NCI-H1105 (cell line): ENCODE measurements at regions not wholly inside any gene's neighbourhood (a gene's known extent, or its start where the extent isn't known, plus 50 kb on each side); places are given as distances from the start of the nearest gene placed in this dataset.
"Not testable (repeated sequence)": the region's sequence is repeated elsewhere in the genome, so short reads cannot be mapped to it uniquely, and the experiment has no call there.

Source experiments
- DNase-seq: peaks from one replicate; lab custom pipeline; 2025; lab: John Stamatoyannopoulos, UW

GRCh38 chr19:28294975-28295374 is 918.0 kb downstream of the UQCRFS1 start:
- not testable (repeated sequence) for DNase-seq

GRCh38 chr19:28294395-28294794 is 918.6 kb downstream of the UQCRFS1 start:
- DNase-seq: no peak

DNA sequence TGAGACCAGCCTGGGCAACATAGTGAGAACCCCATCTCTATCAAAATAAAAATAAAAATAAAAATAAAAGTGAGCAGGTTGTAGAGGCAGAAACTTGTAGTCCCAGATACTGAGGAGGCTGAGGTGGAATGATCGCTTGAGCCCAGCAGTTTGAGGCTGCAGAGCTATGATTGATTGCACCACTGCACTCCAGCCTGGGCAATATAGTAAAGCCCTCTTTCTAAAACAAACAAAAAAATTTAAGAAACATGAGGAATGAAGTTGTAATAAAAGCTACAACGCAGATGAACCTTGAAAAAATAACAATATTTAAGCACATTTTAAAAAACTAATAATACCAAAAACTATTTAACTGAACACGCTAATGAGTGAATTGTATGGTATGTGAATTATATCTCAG is 919.3 kb downstream of the UQCRFS1 start:
- no peak for DNase-seq

DNA sequence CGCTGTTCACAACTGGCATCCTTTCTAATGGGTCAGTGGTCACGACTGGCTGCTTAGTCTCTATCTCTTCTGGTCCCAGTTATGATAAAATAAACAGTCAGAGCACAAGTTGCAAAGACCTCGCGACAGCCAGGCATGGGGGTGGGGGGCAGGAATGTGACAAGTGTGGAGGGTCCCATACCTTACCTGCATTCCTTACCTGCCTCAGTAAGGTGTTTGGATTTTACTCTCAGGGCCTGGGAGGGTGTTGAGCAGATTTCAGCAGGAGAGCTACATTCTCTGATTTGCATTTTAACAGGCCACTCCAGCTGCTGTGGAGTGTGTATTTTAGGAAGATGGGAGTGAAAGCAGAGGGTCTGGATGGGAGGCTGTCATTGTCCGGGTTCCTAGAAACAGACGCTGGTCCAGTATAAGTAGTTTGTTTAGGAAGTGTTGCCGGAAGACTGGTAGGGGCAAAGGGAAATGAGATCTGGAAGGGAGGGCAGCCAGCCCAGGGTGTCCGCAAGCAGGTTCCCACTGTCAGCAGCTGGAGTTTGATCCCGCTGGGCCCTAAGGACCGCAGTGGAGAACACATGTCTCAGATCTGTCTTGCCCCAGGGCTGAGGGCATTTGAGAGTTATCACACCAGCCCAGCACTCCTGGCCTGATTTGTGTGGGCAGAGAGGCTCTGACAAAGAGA is 920.0 kb downstream of the UQCRFS1 start:
- DNase-seq: peak; percentile 63

GRCh38 chr19:28291874-28292273 is 921.1 kb downstream of the UQCRFS1 start:
- DNase-seq: no peak

GRCh38 chr19:28290963-28291657 is 921.8 kb downstream of the UQCRFS1 start:
- DNase-seq: no peak

- DNase-seq: peak; percentile 98
Observed at GRCh38 chr19:28289295-28290063, 923.5 kb downstream of the UQCRFS1 start.

GRCh38 chr19:28288572-28289264 is 924.2 kb downstream of the UQCRFS1 start:
- DNase-seq: no peak

DNA sequence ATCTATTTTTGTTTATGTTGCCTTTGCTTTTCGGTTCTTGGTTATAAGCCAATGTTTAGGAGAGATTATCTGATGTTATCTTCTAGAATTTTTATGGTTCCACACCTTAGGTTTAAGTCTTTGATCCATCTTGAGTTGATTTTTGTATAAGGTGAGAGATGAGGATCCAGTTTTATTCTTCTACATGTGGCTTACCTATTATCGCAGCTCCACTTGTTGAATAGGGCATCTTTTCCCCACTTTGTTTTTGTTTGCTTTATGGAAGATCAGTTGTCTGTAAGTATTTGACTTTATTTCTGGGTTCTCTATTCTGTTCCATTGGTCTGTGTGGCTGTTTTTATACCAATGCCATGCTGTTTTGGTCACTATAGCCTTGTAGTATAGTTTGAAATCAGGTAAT is 927.0 kb downstream of the UQCRFS1 start:
- no peak for DNase-seq

DNA sequence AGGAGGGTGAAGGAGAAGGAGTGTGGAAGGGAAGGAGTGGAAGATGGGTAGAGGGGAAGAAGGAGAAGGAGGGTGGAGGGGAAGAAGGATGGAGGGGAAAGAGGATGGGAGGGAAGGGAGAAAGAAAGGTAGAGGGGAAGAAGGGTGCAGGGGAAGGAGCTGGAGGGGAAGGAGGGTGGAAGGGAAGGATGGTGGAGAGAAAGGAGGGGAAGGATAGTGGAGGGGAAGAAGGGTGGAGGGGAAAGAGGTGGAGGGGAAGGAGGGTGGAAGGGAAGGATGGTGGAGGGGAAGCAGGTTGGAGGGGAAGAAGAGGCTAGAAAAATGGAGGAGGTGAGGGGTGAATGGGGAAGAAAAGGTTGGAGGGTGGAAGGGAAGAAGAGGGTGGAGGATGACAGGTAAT is 927.9 kb downstream of the UQCRFS1 start:
- no peak for DNase-seq

DNA sequence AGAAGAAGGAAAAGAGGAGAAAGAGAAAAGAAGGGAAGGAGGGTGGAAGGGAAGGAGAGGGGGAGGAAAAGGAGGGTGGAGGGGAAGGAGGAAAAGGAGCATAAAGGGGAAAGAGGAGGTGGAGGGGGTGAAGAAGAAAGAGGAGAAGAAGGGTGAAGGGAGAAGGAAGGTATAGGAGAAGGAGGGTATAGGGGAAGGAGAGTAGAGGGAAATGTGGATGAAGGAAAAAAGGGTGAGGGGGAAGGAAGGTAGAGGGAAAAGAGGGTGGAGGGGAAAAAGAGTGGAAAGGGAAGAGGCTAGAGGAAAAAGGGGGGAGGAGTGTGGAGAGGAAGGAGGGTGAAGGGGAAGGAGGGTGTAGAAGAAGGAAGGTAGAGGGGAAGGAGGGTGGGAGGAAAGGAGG is 928.6 kb downstream of the UQCRFS1 start:
- no peak for DNase-seq

GRCh38 chr19:28283592-28283991 is 929.4 kb downstream of the UQCRFS1 start:
- DNase-seq: no peak

DNA sequence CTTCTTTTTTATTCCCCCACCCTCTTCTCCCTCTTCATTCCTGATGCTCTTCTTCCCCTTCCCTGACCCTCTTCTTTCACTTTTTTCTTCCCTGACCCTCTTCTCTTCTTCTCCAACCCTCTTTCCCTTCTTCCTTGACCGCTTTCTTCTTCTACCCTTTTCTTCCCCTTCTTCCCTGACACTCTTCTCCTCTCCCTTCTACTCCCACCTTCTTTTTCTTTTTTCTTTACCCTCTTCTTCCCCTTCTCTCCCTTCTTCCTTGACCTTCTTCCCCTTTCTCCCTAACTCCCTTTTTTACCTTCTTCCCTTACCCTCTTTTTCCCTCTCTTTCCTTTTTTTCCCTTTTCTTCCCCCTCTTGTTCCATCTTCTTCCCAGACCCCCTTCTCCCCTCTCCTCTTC is 931.3 kb downstream of the UQCRFS1 start:
- no peak for DNase-seq

DNA sequence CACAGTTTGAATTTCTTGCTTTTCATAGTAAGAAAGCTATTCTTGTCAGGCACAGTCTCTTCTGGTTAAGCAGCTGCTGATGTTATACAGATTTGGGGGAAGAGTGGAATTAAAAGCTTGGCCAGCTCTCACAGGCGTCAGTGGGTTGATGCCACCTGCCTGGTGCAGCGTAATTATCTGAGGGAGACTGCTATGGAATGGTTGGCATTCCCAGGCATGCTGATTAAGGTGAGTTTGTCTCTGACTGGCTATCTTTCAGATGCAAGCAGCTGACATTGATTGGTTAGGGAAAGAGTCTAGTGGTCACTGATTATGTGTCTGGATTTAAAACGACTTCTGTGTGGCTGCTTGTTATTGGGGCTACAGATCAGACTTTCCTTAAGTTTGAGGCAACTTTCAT is 948.4 kb downstream of the UQCRFS1 start:
- peak; percentile 62 for DNase-seq

GRCh38 chr19:28258829-28259228 is 954.1 kb downstream of the UQCRFS1 start:
- no peak for DNase-seq

GRCh38 chr19:28257396-28257795 is 955.6 kb downstream of the UQCRFS1 start:
- no peak for DNase-seq

- no peak for DNase-seq
Observed at GRCh38 chr19:28247243-28247642, 965.7 kb downstream of the UQCRFS1 start.

DNA sequence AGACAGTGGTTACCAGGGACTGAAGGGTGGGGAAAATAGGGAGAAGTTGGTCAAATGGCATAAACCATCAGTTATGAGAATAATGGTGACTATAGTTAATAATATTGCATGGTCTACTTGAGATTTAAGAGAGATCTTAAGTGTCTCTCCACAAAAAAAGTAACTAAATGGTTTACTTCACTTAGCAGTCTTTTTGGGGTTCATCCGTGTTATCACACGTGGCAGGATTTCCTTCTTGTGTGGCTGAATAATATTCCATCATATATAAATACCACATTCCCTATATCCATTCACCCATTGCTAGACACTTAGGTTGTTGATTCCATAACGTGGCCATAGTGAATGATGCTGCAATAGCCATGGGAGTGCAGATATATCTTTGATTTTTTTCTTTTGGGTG is 967.0 kb downstream of the UQCRFS1 start:
- no peak for DNase-seq

DNA sequence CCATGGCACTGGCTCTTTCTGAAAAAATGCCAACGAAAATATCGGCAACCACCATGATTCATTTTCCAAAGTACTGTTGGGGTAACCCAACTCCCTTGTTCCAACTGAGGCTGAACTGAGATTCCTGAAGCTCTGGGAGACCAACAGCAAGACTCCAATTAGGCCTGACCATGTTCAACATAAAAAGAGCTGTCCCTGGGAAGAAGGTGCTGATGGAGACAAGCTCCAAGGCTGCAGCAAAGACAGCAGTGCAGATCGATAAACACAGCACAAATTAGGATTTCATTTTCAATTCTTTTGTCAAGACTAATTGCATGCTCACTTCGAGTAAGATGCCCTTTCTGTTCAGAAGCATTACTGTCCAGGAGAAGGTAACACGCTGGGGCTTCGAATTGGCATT is 968.0 kb downstream of the UQCRFS1 start:
- DNase-seq: no peak

- peak; percentile 41 for DNase-seq
Observed at GRCh38 chr19:28242317-28242927, 970.5 kb downstream of the UQCRFS1 start.

DNA sequence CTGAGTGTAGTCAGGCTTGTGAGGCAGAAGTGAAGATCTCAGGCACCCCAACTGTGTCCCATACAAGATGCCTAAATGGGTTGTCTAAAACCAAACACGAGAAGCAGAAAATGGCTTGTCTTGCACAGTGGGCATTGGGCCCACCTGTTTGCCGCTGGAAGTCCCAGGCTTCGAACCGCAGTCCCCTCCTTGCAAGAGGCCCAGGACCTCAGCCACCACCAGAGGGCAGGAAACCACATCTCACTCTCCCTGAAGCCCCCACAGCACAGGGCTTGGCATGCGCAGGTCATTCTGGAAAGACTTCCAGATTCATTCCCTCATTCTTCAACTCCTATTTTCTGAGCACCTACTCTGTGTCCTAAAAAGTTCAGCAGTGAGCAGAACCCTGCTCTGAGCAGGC is 973.7 kb downstream of the UQCRFS1 start:
- DNase-seq: peak; percentile 2

GRCh38 chr19:28238270-28238820 is 974.6 kb downstream of the UQCRFS1 start:
- DNase-seq: peak; percentile 59
